ENCODE measurements at regions not wholly inside any gene's neighbourhood (a gene's known extent, or its start where the extent isn't known, plus 50 kb on each side); places are given as distances from the start of the nearest gene placed in this dataset.

DNA sequence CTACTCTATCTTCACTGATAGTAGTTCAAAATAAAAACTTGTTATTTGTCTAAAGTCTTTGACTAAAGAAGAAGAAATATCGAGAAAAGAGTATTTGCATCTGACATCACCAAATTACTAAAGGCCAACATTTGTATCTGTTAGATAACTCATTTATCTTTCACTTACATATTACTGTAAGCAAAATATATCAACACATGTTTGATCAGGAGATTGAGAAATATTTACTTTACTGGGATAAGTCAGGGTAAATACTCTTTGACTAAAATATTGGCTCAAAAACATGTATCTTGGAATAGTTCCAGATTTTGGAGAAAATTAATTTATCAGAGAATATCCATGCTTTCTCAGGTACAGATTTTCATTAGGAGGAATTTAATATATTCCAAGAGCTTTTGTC, 306.0 kb downstream of the TENT5A start:
- TF ChIP-seq EP300 (IDR thresholded peaks at IDR 0.05; ENCODE audit: low read depth) (no peak), POLR2A (IDR thresholded peaks at IDR 0.05) (no peak)
- TF ChIP-seq, protein P1, sequence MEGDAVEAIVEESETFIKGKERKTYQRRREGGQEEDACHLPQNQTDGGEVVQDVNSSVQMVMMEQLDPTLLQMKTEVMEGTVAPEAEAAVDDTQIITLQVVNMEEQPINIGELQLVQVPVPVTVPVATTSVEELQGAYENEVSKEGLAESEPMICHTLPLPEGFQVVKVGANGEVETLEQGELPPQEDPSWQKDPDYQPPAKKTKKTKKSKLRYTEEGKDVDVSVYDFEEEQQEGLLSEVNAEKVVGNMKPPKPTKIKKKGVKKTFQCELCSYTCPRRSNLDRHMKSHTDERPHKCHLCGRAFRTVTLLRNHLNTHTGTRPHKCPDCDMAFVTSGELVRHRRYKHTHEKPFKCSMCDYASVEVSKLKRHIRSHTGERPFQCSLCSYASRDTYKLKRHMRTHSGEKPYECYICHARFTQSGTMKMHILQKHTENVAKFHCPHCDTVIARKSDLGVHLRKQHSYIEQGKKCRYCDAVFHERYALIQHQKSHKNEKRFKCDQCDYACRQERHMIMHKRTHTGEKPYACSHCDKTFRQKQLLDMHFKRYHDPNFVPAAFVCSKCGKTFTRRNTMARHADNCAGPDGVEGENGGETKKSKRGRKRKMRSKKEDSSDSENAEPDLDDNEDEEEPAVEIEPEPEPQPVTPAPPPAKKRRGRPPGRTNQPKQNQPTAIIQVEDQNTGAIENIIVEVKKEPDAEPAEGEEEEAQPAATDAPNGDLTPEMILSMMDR (IDR thresholded peaks at IDR 0.05), result no peak

Measured in transverse colon (tissue), 3 donors.